Esophagus muscularis mucosa (tissue), 4 donors: ENCODE measurements at regions not wholly inside any gene's neighbourhood (a gene's known extent, or its start where the extent isn't known, plus 50 kb on each side); places are given as distances from the start of the nearest gene placed in this dataset.
A peak's percentile ranks its signal among the peaks of the same experiment; 100 is the strongest.

Experiments
- DNase-seq: peaks from one replicate; pipeline ENCODE4 v3.0.0-alpha.2; 2017; ENCODE audit errors: extremely low spot score
- H3K27ac ChIP-seq, 4 donors: fragments of 200-600 bp; sonication (generic); replicated peaks in 1 of 4; 1 replicate in 3 of 4; 2 replicates in 1 of 4; pipeline ENCODE4 v1.5.1; 2016 to 2019; ENCODE audit warnings: mild to moderate bottlenecking in 1 of 4
- H3K27me3 ChIP-seq, 4 donors: fragments of 200-600 bp; sonication (generic); one replicate each; pipeline versions ENCODE4 v1.5.1 to v1.6.0; 2016 to 2019
- H3K36me3 ChIP-seq, 4 donors: fragments of 200-600 bp; sonication (generic); one replicate each; pipeline ENCODE4 v1.5.1; 2016 to 2019
- H3K4me1 ChIP-seq, 4 donors: fragments of 200-600 bp; sonication (generic); one replicate each; pipeline ENCODE4 v1.5.1; 2016 to 2019
- H3K4me3 ChIP-seq, 4 donors: fragments of 200-600 bp; sonication (generic); 1 replicate in 2 of 4; 2 replicates in 2 of 4; pipeline ENCODE4 v1.5.1; 2016 to 2019; ENCODE audit warnings: mild to moderate bottlenecking in 4 of 4, moderate library complexity in 1 of 4
- H3K9me3 ChIP-seq, 4 donors: fragments of 200-600 bp; sonication (generic); 1 replicate in 3 of 4; 2 replicates in 1 of 4; pipeline ENCODE4 v1.5.1; 2016 to 2019
- EP300 ChIP-seq: sonication (generic); formaldehyde crosslinking; IDR thresholded peaks from one replicate; pipeline ENCODE4 v1.6.1; 2017; ENCODE audit warnings: antibody characterized with exemption
- POLR2A ChIP-seq: fragments of 450-650 bp; IDR thresholded peaks from one replicate; pipeline ENCODE4 v1.6.1; 2017; ENCODE audit warnings: antibody characterized with exemption, moderate library complexity, mild to moderate bottlenecking, low read depth
- POLR2AphosphoS5 ChIP-seq, 2 donors: sonication (generic); formaldehyde crosslinking; IDR thresholded peaks; one replicate each; pipeline ENCODE4 v1.6.1; 2017; ENCODE audit warnings: antibody characterized with exemption in 2 of 2
- WGBS: methylation state at CpG from one replicate; pipeline ENCODE4 v1.1.5; 2018; 5-methylcytosine and 5-hydroxymethylcytosine counted together
- intact Hi-C: fragments of 100-400 bp; cut with DNase I; formaldehyde crosslinking; loops from one replicate; pipeline ENCODE4 v1.15.1; 2023
- TF ChIP-seq, protein P1 (sequence below), 3 experiments: fragments of 200-600 bp in 2 of 3; fragments of 450-650 bp in 1 of 3; sonication (generic) in 2 of 3; IDR thresholded peaks; one replicate each; pipeline ENCODE4 v1.5.1; 2017 to 2019; ENCODE audit warnings: antibody characterized with exemption in 3 of 3, mild to moderate bottlenecking in 2 of 3, moderate library complexity in 1 of 3

DNA sequence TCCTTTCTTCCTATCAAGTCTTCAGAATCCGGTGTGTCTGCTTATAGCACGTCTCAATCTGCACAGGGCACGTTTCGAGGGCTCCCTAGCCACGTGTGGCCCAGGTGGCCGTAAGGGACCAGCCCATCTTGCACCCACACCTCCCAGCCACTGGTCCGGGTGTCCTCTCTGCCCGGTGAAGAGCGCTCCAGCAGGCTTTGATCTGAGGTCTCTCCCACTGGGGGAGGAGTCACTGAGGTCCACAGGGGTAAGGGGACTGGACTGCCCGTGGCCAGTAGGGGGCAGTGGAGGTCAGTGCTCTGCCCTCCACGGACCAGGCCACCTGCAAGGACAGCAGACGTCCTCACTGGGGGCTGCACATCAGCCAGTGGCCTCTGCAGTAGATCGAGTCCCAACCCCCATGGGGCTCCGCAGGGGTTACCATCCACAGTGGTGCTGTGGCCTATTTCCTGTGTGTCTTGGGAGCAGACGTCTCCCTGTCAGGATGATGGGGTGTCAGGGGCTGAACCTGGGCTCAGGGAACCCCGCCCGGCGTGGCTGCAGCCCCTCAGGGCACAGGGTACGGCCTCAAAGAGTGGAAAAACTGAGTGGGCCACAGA lies 204.1 kb upstream of the CIBAR2 start:
- H3K36me3 ChIP-seq: no peaks in the 10 kb centered on the region
- H3K4me3 ChIP-seq: no peak overlapping the region
- H3K27ac ChIP-seq: no peak overlapping the region
- no peaks in the 10 kb centered on the region for H3K9me3 ChIP-seq
- H3K4me1 ChIP-seq: peaks cover 21 to 86% (median 61%) of the 10 kb centered on the region in 4 donors
- no peak for TF ChIP-seq EP300
- TF ChIP-seq POLR2A: no peak
- TF ChIP-seq, protein P1, sequence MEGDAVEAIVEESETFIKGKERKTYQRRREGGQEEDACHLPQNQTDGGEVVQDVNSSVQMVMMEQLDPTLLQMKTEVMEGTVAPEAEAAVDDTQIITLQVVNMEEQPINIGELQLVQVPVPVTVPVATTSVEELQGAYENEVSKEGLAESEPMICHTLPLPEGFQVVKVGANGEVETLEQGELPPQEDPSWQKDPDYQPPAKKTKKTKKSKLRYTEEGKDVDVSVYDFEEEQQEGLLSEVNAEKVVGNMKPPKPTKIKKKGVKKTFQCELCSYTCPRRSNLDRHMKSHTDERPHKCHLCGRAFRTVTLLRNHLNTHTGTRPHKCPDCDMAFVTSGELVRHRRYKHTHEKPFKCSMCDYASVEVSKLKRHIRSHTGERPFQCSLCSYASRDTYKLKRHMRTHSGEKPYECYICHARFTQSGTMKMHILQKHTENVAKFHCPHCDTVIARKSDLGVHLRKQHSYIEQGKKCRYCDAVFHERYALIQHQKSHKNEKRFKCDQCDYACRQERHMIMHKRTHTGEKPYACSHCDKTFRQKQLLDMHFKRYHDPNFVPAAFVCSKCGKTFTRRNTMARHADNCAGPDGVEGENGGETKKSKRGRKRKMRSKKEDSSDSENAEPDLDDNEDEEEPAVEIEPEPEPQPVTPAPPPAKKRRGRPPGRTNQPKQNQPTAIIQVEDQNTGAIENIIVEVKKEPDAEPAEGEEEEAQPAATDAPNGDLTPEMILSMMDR (IDR thresholded peaks at IDR 0.05): peak; percentile 70 to 87 (median 82)
- no peak for TF ChIP-seq POLR2AphosphoS5 (IDR thresholded peaks at IDR 0.05)
- DNase-seq: no peak
- no peaks in the 10 kb centered on the region for H3K27me3 ChIP-seq
- WGBS: 79% methylated on average over 13 of the region's 19 CpGs
- intact Hi-C loops: loop anchor here (10.0 kb wide), 1 partner anchor 298 kb away; the partner anchor contains the start of gene GSE1

DNA sequence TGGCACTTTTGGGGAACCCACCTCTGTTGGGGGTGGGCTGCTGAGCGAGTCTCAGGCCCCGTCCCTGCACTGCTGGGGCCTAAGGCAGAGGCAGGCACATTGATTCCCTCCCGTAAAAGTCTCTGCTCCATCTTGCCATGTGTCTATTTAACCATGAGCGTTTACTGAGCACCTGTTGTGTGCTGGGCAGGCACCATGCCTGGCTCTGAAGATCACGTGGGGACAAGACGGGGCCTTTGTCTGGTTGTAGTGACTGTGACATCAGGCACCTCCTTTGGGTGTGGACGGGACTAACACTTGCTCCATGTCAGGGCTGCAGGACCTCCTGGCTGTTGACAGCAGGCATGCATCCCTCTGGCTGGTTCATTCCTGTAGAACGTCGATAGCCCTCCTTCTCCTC lies 204.7 kb upstream of the CIBAR2 start:
- no peaks in the 10 kb centered on the region for H3K27me3 ChIP-seq
- no peak for TF ChIP-seq EP300
- TF ChIP-seq POLR2AphosphoS5 (IDR thresholded peaks at IDR 0.05): no peak
- TF ChIP-seq POLR2A: no peak
- TF ChIP-seq, protein P1 (IDR thresholded peaks at IDR 0.05): no peak
- H3K4me1 ChIP-seq: peaks cover 24 to 86% (median 61%) of the 10 kb centered on the region in 4 donors
- H3K9me3 ChIP-seq: no peaks in the 10 kb centered on the region
- no peak for DNase-seq
- no peak overlapping the region for H3K4me3 ChIP-seq
- WGBS: 84% methylated on average over 5 of the region's 9 CpGs
- intact Hi-C loops: loop anchor here (10.0 kb wide), 1 partner anchor 298 kb away; the partner anchor contains the start of gene GSE1
- no peaks in the 10 kb centered on the region for H3K36me3 ChIP-seq
- no peak overlapping the region for H3K27ac ChIP-seq

DNA sequence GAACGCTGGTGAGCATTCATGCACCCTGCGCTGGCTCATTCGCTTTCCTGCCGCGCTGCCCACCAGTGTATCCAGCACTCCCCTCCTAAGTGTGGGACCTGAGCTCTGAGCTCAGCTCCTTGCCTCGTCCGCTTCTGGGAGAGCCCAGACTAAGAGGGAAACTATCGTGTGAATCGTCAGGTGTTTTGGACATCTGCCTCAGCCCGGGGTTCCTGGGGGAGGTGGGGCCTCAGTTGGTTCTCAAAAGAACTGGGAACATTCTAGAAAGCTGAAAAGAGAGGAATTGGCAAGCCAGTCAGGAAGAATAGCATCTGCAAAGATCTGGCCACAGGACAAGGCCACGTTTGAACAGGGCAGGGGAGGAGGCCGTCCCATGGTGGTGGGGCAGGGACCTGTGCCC lies 205.4 kb upstream of the CIBAR2 start:
- no peaks in the 10 kb centered on the region for H3K27me3 ChIP-seq
- no peaks in the 10 kb centered on the region for H3K9me3 ChIP-seq
- 87% methylated on average over 6 of the region's 12 CpGs for WGBS
- H3K27ac ChIP-seq: no peak overlapping the region
- no peak for DNase-seq
- peaks cover 30 to 86% (median 62%) of the 10 kb centered on the region in 4 donors for H3K4me1 ChIP-seq
- no peak for TF ChIP-seq POLR2AphosphoS5 (IDR thresholded peaks at IDR 0.05)
- no peak for TF ChIP-seq POLR2A
- TF ChIP-seq, protein P1 (IDR thresholded peaks at IDR 0.05): no peak
- no peak for TF ChIP-seq EP300
- H3K4me3 ChIP-seq: no peak overlapping the region
- H3K36me3 ChIP-seq: no peaks in the 10 kb centered on the region
- intact Hi-C loops: loop anchor here (10.0 kb wide), 1 partner anchor 297 kb away; the partner anchor contains the start of gene GSE1

DNA sequence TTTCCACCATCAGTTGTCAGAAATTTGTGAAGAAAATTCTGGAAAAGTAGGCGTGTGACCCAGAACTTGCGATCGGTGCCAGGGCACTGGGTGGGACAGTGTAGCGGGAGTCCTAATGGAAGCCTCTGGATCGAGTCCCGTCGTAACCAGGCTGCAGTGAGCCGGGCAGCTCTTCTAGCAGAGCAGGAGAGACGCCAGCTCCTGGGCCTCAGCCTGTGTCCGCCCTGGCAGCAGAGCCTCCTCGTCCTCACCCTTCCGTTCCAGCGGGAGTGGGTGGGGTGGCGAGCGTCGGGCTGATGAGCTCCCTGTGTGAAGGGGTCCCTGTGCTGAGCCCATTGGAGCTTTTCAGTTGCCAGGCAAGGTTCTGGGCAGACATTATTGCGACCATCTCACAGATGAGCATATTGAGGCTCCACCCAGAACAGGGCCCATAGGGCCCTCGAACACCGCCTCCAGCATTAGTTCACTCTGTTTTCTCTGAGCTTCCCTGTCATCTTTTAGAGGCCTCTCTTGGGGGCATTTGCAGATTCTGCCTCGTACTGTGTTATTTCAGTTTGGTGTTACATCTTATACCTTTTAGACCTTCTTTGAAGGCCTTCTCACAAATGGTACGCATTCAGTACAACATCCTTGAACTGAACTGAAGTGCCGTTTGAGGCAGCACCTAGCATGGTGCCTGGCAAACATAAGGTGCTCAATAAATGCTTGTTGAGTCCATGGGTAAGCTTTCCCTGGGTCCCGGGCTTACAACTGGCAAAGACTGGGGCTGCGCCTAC lies 207.1 kb upstream of the CIBAR2 start:
- no peak for TF ChIP-seq POLR2AphosphoS5 (IDR thresholded peaks at IDR 0.05)
- no peak for TF ChIP-seq EP300
- TF ChIP-seq, protein P1 (IDR thresholded peaks at IDR 0.05): no peak
- no peak for TF ChIP-seq POLR2A
- H3K9me3 ChIP-seq: no peaks in the 10 kb centered on the region
- no peaks in the 10 kb centered on the region for H3K27me3 ChIP-seq
- H3K4me1 ChIP-seq: peaks cover 26 to 79% (median 57%) of the 10 kb centered on the region in 4 donors
- H3K36me3 ChIP-seq: no peaks in the 10 kb centered on the region
- no peak overlapping the region for H3K4me3 ChIP-seq
- H3K27ac ChIP-seq: peak overlapping the region in 3 of 4 donors; percentile 32 to 85 (median 34)
- DNase-seq: no peak
- 88% methylated on average over 15 of the region's 24 CpGs for WGBS
- intact Hi-C loops: loop anchor here (10.0 kb wide), 1 partner anchor 295 kb away; the partner anchor contains the start of gene GSE1
